ENCODE measurements at regions not wholly inside any gene's neighbourhood (a gene's known extent, or its start where the extent isn't known, plus 50 kb on each side); places are given as distances from the start of the nearest gene placed in this dataset.

- no peak overlapping the region for H2AFZ ChIP-seq
- H4K20me1 ChIP-seq (ENCODE audit: insufficient read depth): no peaks in the 10 kb centered on the region
- H3K27ac ChIP-seq: no peak overlapping the region
- H3K9me2 ChIP-seq (ENCODE audit: insufficient read depth): no peaks in the 10 kb centered on the region
- TF ChIP-seq EZH2phosphoT487 (IDR thresholded peaks at IDR 0.05; ENCODE audit: insufficient read depth, low read depth): no peak
- TF ChIP-seq EZH2 (IDR thresholded peaks at IDR 0.05; ENCODE audit: insufficient read depth, poor library complexity, severe bottlenecking): no peak
- no peaks in the 10 kb centered on the region for H3F3A ChIP-seq (ENCODE audit: insufficient read depth)
- in situ Hi-C loops (cut with MboI): no loop called here
- no peaks in the 10 kb centered on the region for H3K36me3 ChIP-seq (ENCODE audit: low read depth)
- no peak for DNase-seq
- 81 to 82% methylated on average over 6 of the region's 6 CpGs for WGBS, 2 experiments (ENCODE audit: low coverage in 1 of 2, low lambda C conversion rate in 2 of 2, missing lambda C conversion rate in 2 of 2)
- peaks cover 3% of the 10 kb centered on the region; the same call in 1 of the 2 replicates for H3K27me3 ChIP-seq (replicated peaks; ENCODE audit: insufficient read depth)
- no peaks in the 10 kb centered on the region for H3K4me1 ChIP-seq (ENCODE audit: insufficient read depth)
- H3K9me3 ChIP-seq (ENCODE audit: low read depth): no peaks in the 10 kb centered on the region
- H3K4me3 ChIP-seq: no peak overlapping the region
- no peak overlapping the region for H3K4me2 ChIP-seq (ENCODE audit: unreplicated experiment)
- H3K9ac ChIP-seq: no peak overlapping the region
- H3K79me2 ChIP-seq (ENCODE audit: insufficient read depth): no peaks in the 10 kb centered on the region
Observed at GRCh38 chr1:55323760-55324159, 108.6 kb upstream of the USP24 start.

GRCh38 chr1:55322842-55323241 lies 107.7 kb upstream of the USP24 start:
- Histone ChIP-seq H3K27me3 (replicated peaks; ENCODE audit: insufficient read depth) (peaks cover 4% of the 10 kb centered on the region; the same call in 1 of the 2 replicates), H2AFZ (no peak overlapping the region), H3K4me2 (ENCODE audit: unreplicated experiment) (no peak overlapping the region), H3K4me3 (no peak overlapping the region), H4K20me1 (ENCODE audit: insufficient read depth) (no peaks in the 10 kb centered on the region), H3K79me2 (ENCODE audit: insufficient read depth) (no peaks in the 10 kb centered on the region), H3K9me3 (ENCODE audit: low read depth) (no peaks in the 10 kb centered on the region), H3K36me3 (ENCODE audit: low read depth) (no peaks in the 10 kb centered on the region), H3K4me1 (ENCODE audit: insufficient read depth) (no peaks in the 10 kb centered on the region), H3F3A (ENCODE audit: insufficient read depth) (no peaks in the 10 kb centered on the region), H3K27ac (no peak overlapping the region), H3K9me2 (ENCODE audit: insufficient read depth) (no peaks in the 10 kb centered on the region), H3K9ac (no peak overlapping the region)
- DNase-seq: no peak
- TF ChIP-seq EZH2 (IDR thresholded peaks at IDR 0.05; ENCODE audit: insufficient read depth, poor library complexity, severe bottlenecking) (no peak), EZH2phosphoT487 (IDR thresholded peaks at IDR 0.05; ENCODE audit: insufficient read depth, low read depth) (no peak)
- 77 to 81% methylated on average over 1 of the region's 1 CpG for WGBS, 2 experiments (ENCODE audit: low coverage in 1 of 2, low lambda C conversion rate in 2 of 2, missing lambda C conversion rate in 2 of 2)
- in situ Hi-C loops (cut with MboI): no loop called here

- in situ Hi-C loops (cut with MboI): no loop called here
- Histone ChIP-seq H3K36me3 (ENCODE audit: low read depth) (no peaks in the 10 kb centered on the region), H3K27me3 (replicated peaks; ENCODE audit: insufficient read depth) (peaks cover 4% of the 10 kb centered on the region; the same call in 1 of the 2 replicates), H3K79me2 (ENCODE audit: insufficient read depth) (no peaks in the 10 kb centered on the region), H3K4me3 (no peak overlapping the region), H3F3A (ENCODE audit: insufficient read depth) (no peaks in the 10 kb centered on the region), H2AFZ (no peak overlapping the region), H3K4me2 (ENCODE audit: unreplicated experiment) (no peak overlapping the region), H3K4me1 (ENCODE audit: insufficient read depth) (no peaks in the 10 kb centered on the region), H4K20me1 (ENCODE audit: insufficient read depth) (no peaks in the 10 kb centered on the region), H3K9me2 (ENCODE audit: insufficient read depth) (no peaks in the 10 kb centered on the region), H3K9ac (no peak overlapping the region), H3K27ac (no peak overlapping the region), H3K9me3 (ENCODE audit: low read depth) (no peaks in the 10 kb centered on the region)
- TF ChIP-seq EZH2phosphoT487 (IDR thresholded peaks at IDR 0.05; ENCODE audit: insufficient read depth, low read depth): no peak
- TF ChIP-seq EZH2 (IDR thresholded peaks at IDR 0.05; ENCODE audit: insufficient read depth, poor library complexity, severe bottlenecking): no peak
- WGBS, 2 experiments (ENCODE audit: low coverage in 1 of 2, low lambda C conversion rate in 2 of 2, missing lambda C conversion rate in 2 of 2): 24 to 29% methylated on average over 2 of the region's 2 CpGs
- DNase-seq: peak; percentile 48
Observed at GRCh38 chr1:55321942-55322341, 106.8 kb upstream of the USP24 start.

GRCh38 chr1:55320891-55321290 lies 105.7 kb upstream of the USP24 start:
- Histone ChIP-seq H3K4me2 (ENCODE audit: unreplicated experiment) (no peak overlapping the region), H3K36me3 (ENCODE audit: low read depth) (no peaks in the 10 kb centered on the region), H3K9me2 (ENCODE audit: insufficient read depth) (no peaks in the 10 kb centered on the region), H3K4me3 (no peak overlapping the region), H4K20me1 (ENCODE audit: insufficient read depth) (no peaks in the 10 kb centered on the region), H3K9ac (no peak overlapping the region), H2AFZ (no peak overlapping the region), H3K27ac (no peak overlapping the region), H3F3A (ENCODE audit: insufficient read depth) (no peaks in the 10 kb centered on the region), H3K79me2 (ENCODE audit: insufficient read depth) (no peaks in the 10 kb centered on the region), H3K27me3 (replicated peaks; ENCODE audit: insufficient read depth) (peaks cover 4% of the 10 kb centered on the region; the same call in 1 of the 2 replicates), H3K4me1 (ENCODE audit: insufficient read depth) (no peaks in the 10 kb centered on the region), H3K9me3 (ENCODE audit: low read depth) (no peaks in the 10 kb centered on the region)
- DNase-seq: no peak
- TF ChIP-seq EZH2phosphoT487 (IDR thresholded peaks at IDR 0.05; ENCODE audit: insufficient read depth, low read depth): no peak
- TF ChIP-seq EZH2 (IDR thresholded peaks at IDR 0.05; ENCODE audit: insufficient read depth, poor library complexity, severe bottlenecking): no peak
- 98 to 100% methylated on average over 2 of the region's 2 CpGs for WGBS, 2 experiments (ENCODE audit: low coverage in 1 of 2, low lambda C conversion rate in 2 of 2, missing lambda C conversion rate in 2 of 2)
- in situ Hi-C loops (cut with MboI): no loop called here
